ENCODE measurements at regions not wholly inside any gene's neighbourhood (a gene's known extent, or its start where the extent isn't known, plus 50 kb on each side); places are given as distances from the start of the nearest gene placed in this dataset.

DNA sequence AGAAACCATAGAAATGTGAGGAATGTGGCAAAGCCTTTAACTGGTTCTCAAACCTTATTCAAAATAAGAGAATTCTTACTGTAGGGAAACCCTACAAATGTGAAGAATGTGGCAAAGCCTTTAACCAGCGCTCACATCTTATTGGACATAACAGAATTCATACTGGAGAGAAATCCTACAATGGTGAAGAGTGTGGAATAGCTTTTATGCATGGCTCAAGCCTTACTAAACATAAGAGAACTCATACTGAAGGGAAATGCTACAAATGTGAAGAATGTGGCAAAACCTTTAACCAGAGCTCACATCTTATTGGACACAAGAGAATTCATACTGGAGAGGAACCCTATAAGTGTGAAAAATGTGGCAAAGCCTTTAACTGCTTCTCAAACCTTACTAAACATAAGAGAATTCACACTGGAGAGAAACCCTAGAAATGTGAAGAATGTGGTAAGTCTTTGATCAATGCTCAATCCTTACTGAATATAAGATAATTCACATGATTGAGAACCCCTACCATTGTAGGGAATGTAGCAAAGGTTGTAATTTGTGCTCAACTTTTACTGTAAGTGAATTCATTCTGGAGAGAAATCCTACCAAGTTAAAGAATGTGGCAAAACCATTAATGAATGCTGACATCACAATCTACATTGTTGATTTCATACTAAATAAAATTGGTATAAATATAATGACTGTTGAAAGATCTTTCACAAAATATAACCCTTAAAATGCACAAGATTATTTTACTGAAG lies 142.5 kb upstream of the ZNF479 start:
- Histone ChIP-seq H3K27me3 (ENCODE audit: control insufficient read depth in 1 of 2, insufficient read depth in 2 of 2, low read length in 2 of 2) (no peaks in the 10 kb centered on the region), H3K4me3 (ENCODE audit: low read length) (no peak overlapping the region), H3K27ac (ENCODE audit: low read depth in 1 of 2, low read length in 2 of 2) (no peak overlapping the region), H3K4me1 (ENCODE audit: insufficient read depth, low read length) (no peaks in the 10 kb centered on the region), H3K36me3 (ENCODE audit: insufficient read depth, low read length) (no peaks in the 10 kb centered on the region), H3K9me3 (ENCODE audit: control insufficient read depth in 1 of 2, insufficient read depth in 1 of 2, low read length in 2 of 2) (peaks cover 17 to 68% of the 10 kb centered on the region in 2 experiments)
- no peaks in the 10 kb centered on the region for H3K27me3 Mint-ChIP-seq
- H3K27ac Mint-ChIP-seq, result no peak overlapping the region
- ChIA-PET CTCF (no interaction called here), POLR2A (no interaction called here)
- H3K9me3 Mint-ChIP-seq, result peaks cover 13% of the 10 kb centered on the region
- no peak overlapping the region for H3K4me3 Mint-ChIP-seq
- H3K4me1 Mint-ChIP-seq (ENCODE audit: low read depth), result no peaks in the 10 kb centered on the region
- TF ChIP-seq CTCF (IDR thresholded peaks at IDR 0.05), result no peak
- intact Hi-C loops (cut with DNase I, micrococcal nuclease), result no loop called here
- no peak for ATAC-seq (ENCODE audit: poor library complexity)
- DNase-seq, result no peak
- H3K36me3 Mint-ChIP-seq (ENCODE audit: low read depth), result peaks cover 11% of the 10 kb centered on the region

DNA sequence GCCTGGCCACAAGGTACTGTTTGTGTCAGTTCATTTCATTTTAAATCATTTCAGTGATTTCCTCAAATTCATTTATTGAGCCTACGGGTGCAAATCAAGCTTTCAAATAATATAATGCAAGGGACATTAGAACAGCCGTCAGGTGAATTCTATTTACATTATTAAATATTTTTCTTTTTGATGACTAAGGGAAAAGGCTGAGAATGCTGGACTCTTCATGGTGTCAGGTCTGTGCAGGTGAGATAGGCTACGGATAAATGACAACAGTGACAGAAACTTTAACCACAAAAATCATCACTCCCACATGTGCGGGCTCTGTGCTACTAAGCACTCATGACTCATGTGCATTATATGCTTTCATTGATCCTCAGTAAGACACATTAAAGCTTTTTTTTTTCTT lies 149.2 kb upstream of the ZNF716 start:
- no peak overlapping the region for H3K4me3 Mint-ChIP-seq
- H3K4me1 ChIP-seq (ENCODE audit: insufficient read depth, low read length), result no peaks in the 10 kb centered on the region
- POLR2A ChIA-PET, result no interaction called here
- H3K27ac ChIP-seq (ENCODE audit: low read depth in 1 of 2, low read length in 2 of 2), result no peak overlapping the region
- no peak for TF ChIP-seq CTCF (IDR thresholded peaks at IDR 0.05)
- ATAC-seq (ENCODE audit: poor library complexity) (no peak), DNase-seq (no peak)
- CTCF ChIA-PET, result no interaction called here
- no peaks in the 10 kb centered on the region for H3K4me1 Mint-ChIP-seq (ENCODE audit: low read depth)
- H3K9me3 ChIP-seq (ENCODE audit: control insufficient read depth in 1 of 2, insufficient read depth in 1 of 2, low read length in 2 of 2), result peaks cover 22 to 26% of the 10 kb centered on the region in 2 experiments
- H3K36me3 ChIP-seq (ENCODE audit: insufficient read depth, low read length), result no peaks in the 10 kb centered on the region
- no peaks in the 10 kb centered on the region for H3K27me3 ChIP-seq (ENCODE audit: control insufficient read depth in 1 of 2, insufficient read depth in 2 of 2, low read length in 2 of 2)
- no peaks in the 10 kb centered on the region for H3K27me3 Mint-ChIP-seq
- no peak overlapping the region for H3K4me3 ChIP-seq (ENCODE audit: low read length)
- peaks cover 4% of the 10 kb centered on the region for H3K36me3 Mint-ChIP-seq (ENCODE audit: low read depth)
- H3K27ac Mint-ChIP-seq, result no peak overlapping the region
- H3K9me3 Mint-ChIP-seq, result peaks cover 7% of the 10 kb centered on the region
- intact Hi-C loops (cut with DNase I, micrococcal nuclease), result no loop called here

- H3K36me3 ChIP-seq (ENCODE audit: insufficient read depth, low read length), result no peaks in the 10 kb centered on the region
- CTCF ChIA-PET, result no interaction called here
- no peak overlapping the region for H3K4me3 ChIP-seq (ENCODE audit: low read length)
Measured at GRCh38 chr7:57305192-57305748, 144.7 kb upstream of the ZNF716 start.

More at GRCh38 chr7:57305192-57305748, 144.7 kb upstream of the ZNF716 start:
- no peak for DNase-seq
- TF ChIP-seq CTCF (IDR thresholded peaks at IDR 0.05), result no peak
- peaks cover 3% of the 10 kb centered on the region for H3K36me3 Mint-ChIP-seq (ENCODE audit: low read depth)
- H3K4me1 Mint-ChIP-seq (ENCODE audit: low read depth), result no peaks in the 10 kb centered on the region
- intact Hi-C loops (cut with DNase I, micrococcal nuclease), result no loop called here
- H3K9me3 ChIP-seq (ENCODE audit: control insufficient read depth in 1 of 2, insufficient read depth in 1 of 2, low read length in 2 of 2), result peaks cover 12 to 25% of the 10 kb centered on the region in 2 experiments
- no peak for ATAC-seq (ENCODE audit: poor library complexity)
- no peak overlapping the region for H3K27ac Mint-ChIP-seq
- H3K27ac ChIP-seq (ENCODE audit: low read depth in 1 of 2, low read length in 2 of 2), result no peak overlapping the region
- H3K4me1 ChIP-seq (ENCODE audit: insufficient read depth, low read length), result no peaks in the 10 kb centered on the region
- H3K27me3 Mint-ChIP-seq, result no peaks in the 10 kb centered on the region
- H3K27me3 ChIP-seq (ENCODE audit: control insufficient read depth in 1 of 2, insufficient read depth in 2 of 2, low read length in 2 of 2), result no peaks in the 10 kb centered on the region
- H3K4me3 Mint-ChIP-seq, result no peak overlapping the region
- POLR2A ChIA-PET, result no interaction called here
- peaks cover 15% of the 10 kb centered on the region for H3K9me3 Mint-ChIP-seq

All from CD4-positive, alpha-beta T cell (primary cell).